H9 (cell line): ENCODE measurements at regions not wholly inside any gene's neighbourhood (a gene's known extent, or its start where the extent isn't known, plus 50 kb on each side); places are given as distances from the start of the nearest gene placed in this dataset.

Experiments
- DNase-seq: peaks from one replicate; pipeline ENCODE4 v3.0.0-alpha.2; 2017
- H2AFZ ChIP-seq: one replicate; pipeline ENCODE4 v1.6.1; 2013; ENCODE audit warnings: mild to moderate bottlenecking, low read length, control low read depth, moderate library complexity
- H2AK5ac ChIP-seq: 2 replicates; pipeline ENCODE4 v1.6.1; 2013; ENCODE audit warnings: low read length, control low read depth, mixed read lengths; ENCODE audit not compliant: insufficient read length
- H2BK120ac ChIP-seq: one replicate; pipeline ENCODE4 v1.6.1; 2013; ENCODE audit warnings: low read depth, mild to moderate bottlenecking, low read length, control low read depth, inconsistent platforms; ENCODE audit not compliant: poor library complexity, severe bottlenecking
- H2BK12ac ChIP-seq: 2 replicates; pipeline ENCODE4 v1.6.1; 2013; ENCODE audit warnings: low read length, control low read depth, mixed read lengths, low read depth; ENCODE audit not compliant: insufficient read length
- H2BK15ac ChIP-seq: 2 replicates; pipeline ENCODE4 v1.6.1; 2013; ENCODE audit warnings: low read depth, low read length, control low read depth
- H2BK20ac ChIP-seq: one replicate; pipeline ENCODE4 v1.6.1; 2013; ENCODE audit warnings: low read depth, mild to moderate bottlenecking, low read length, control low read depth, inconsistent platforms; ENCODE audit not compliant: poor library complexity, severe bottlenecking
- H2BK5ac ChIP-seq: 2 replicates; pipeline ENCODE4 v1.6.1; 2013; ENCODE audit warnings: low read length, control low read depth, mixed read lengths; ENCODE audit not compliant: insufficient read length
- H3K14ac ChIP-seq: 2 replicates; pipeline ENCODE4 v1.6.1; 2013; ENCODE audit warnings: low read length, control low read depth; ENCODE audit not compliant: insufficient read depth
- H3K18ac ChIP-seq: 2 replicates; pipeline ENCODE4 v1.6.1; 2013; ENCODE audit warnings: low read depth, mild to moderate bottlenecking, mixed read lengths, low read length, control low read depth; ENCODE audit not compliant: insufficient read length
- H3K23ac ChIP-seq: 2 replicates; pipeline ENCODE4 v1.6.1; 2013; ENCODE audit warnings: low read length, control low read depth, mixed read lengths, low read depth; ENCODE audit not compliant: insufficient read length
- H3K23me2 ChIP-seq: 2 replicates; pipeline ENCODE4 v1.6.1; 2013; ENCODE audit warnings: low read depth, mild to moderate bottlenecking, mixed read lengths, low read length, control low read depth; ENCODE audit not compliant: insufficient read length, poor library complexity, severe bottlenecking
- H3K27ac ChIP-seq: 2 replicates; pipeline ENCODE4 v1.5.1; 2013; ENCODE audit warnings: low read length, control low read depth, mixed read lengths, low read depth; ENCODE audit not compliant: insufficient read length
- H3K27me3 ChIP-seq: 2 replicates; pipeline ENCODE4 v1.6.1; 2013; ENCODE audit warnings: low read length, control low read depth, inconsistent platforms; ENCODE audit not compliant: insufficient read depth
- H3K4ac ChIP-seq: 2 replicates; pipeline ENCODE4 v1.6.1; 2013; ENCODE audit warnings: low read depth, mild to moderate bottlenecking, control low read depth, inconsistent platforms, low read length, moderate library complexity
- H3K4me1 ChIP-seq: 2 replicates; pipeline ENCODE4 v1.6.1; 2013; ENCODE audit warnings: low read length, control low read depth, inconsistent platforms; ENCODE audit not compliant: insufficient read depth
- H3K4me2 ChIP-seq: 2 replicates; pipeline ENCODE4 v1.6.1; 2013; ENCODE audit warnings: low read length, control low read depth, mixed read lengths; ENCODE audit not compliant: insufficient read length, insufficient read depth
- H3K56ac ChIP-seq: 2 replicates; pipeline ENCODE4 v1.6.1; 2013; ENCODE audit warnings: low read depth, mild to moderate bottlenecking, mixed read lengths, low read length, control low read depth; ENCODE audit not compliant: insufficient read length
- H3K79me1 ChIP-seq: 2 replicates; pipeline ENCODE4 v1.6.1; 2013; ENCODE audit warnings: low read depth, mild to moderate bottlenecking, moderate library complexity, low read length, control low read depth, inconsistent platforms; ENCODE audit not compliant: insufficient read depth, poor library complexity, severe bottlenecking
- H3K79me2 ChIP-seq: 2 replicates; pipeline ENCODE4 v1.6.1; 2013; ENCODE audit warnings: low read length, control low read depth, inconsistent platforms; ENCODE audit not compliant: insufficient read depth
- H3K9ac ChIP-seq: 2 replicates; pipeline ENCODE4 v1.6.1; 2013; ENCODE audit warnings: low read length, control low read depth, mixed read lengths; ENCODE audit not compliant: insufficient read length; ENCODE audit errors: extremely low read depth
- H3K9me3 ChIP-seq: one replicate; pipeline ENCODE4 v1.6.1; 2013; ENCODE audit warnings: low read depth, low read length, inconsistent platforms; ENCODE audit not compliant: control insufficient read depth
- H3T11ph ChIP-seq: one replicate; pipeline ENCODE4 v1.6.1; 2013; ENCODE audit warnings: mild to moderate bottlenecking, low read length, control low read depth, inconsistent platforms
- H4K20me1 ChIP-seq: one replicate; pipeline ENCODE4 v1.6.1; 2013; ENCODE audit not compliant: control insufficient read depth, insufficient read length, insufficient read depth
- H4K5ac ChIP-seq: 2 replicates; pipeline ENCODE4 v1.6.1; 2013; ENCODE audit warnings: low read depth, mild to moderate bottlenecking, mixed read lengths, low read length, control low read depth; ENCODE audit not compliant: insufficient read length
- H4K8ac ChIP-seq: replicated peaks from 2 replicates; pipeline ENCODE4 v1.6.1; 2013; ENCODE audit warnings: low read length, control low read depth, mixed read lengths, low read depth; ENCODE audit not compliant: insufficient read length
- H4K91ac ChIP-seq: 2 replicates; pipeline ENCODE4 v1.6.1; 2013; ENCODE audit warnings: low read depth, mild to moderate bottlenecking, moderate library complexity, mixed read lengths, low read length, control low read depth; ENCODE audit not compliant: insufficient read length
- H3K27ac Mint-ChIP-seq, 3 experiments: 2 replicates in 2 of 3; 3 replicates in 1 of 3; pipeline ENCODE4 v1.8.0; 2020 to 2021; ENCODE audit warnings: mixed read lengths in 3 of 3, mild to moderate bottlenecking in 1 of 3, moderate library complexity in 1 of 3
- H3K27me3 Mint-ChIP-seq: 2 replicates; pipeline ENCODE4 v1.8.0; 2021; ENCODE audit warnings: low read depth, mild to moderate bottlenecking, moderate library complexity, mixed read lengths
- H3K36me3 Mint-ChIP-seq, 3 experiments: 2 replicates in 2 of 3; 3 replicates in 1 of 3; pipeline ENCODE4 v1.8.0; 2020 to 2021; ENCODE audit warnings: low read depth in 3 of 3, mixed read lengths in 3 of 3; ENCODE audit not compliant: insufficient read depth in 1 of 3
- H3K4me1 Mint-ChIP-seq, 2 experiments: 2 replicates each; pipeline ENCODE4 v1.8.0; 2020; ENCODE audit warnings: mixed read lengths in 2 of 2
- H3K4me3 Mint-ChIP-seq, 2 experiments: 2 replicates in 1 of 2; 3 replicates in 1 of 2; pipeline ENCODE4 v1.8.0; 2020 to 2021; ENCODE audit warnings: mild to moderate bottlenecking in 2 of 2, mixed read lengths in 2 of 2, moderate library complexity in 1 of 2
- H3K9me3 Mint-ChIP-seq, 2 experiments: 2 replicates in 1 of 2; 3 replicates in 1 of 2; pipeline ENCODE4 v1.8.0; 2020; ENCODE audit warnings: mild to moderate bottlenecking in 2 of 2, mixed read lengths in 2 of 2, moderate library complexity in 1 of 2
- CTCF ChIP-seq: fragments of 200-600 bp; sonication (generic); conservative IDR thresholded peaks from 3 replicates; pipeline ENCODE4 v1.8.0; 2021; ENCODE audit warnings: antibody characterized with exemption, mild to moderate bottlenecking

GRCh38 chr5:17163221-17163620 is 54.2 kb upstream of the BASP1 start:
- Histone ChIP-seq H3K56ac (no peak overlapping the region), H3K27me3 (no peaks in the 10 kb centered on the region), H3K23me2 (no peaks in the 10 kb centered on the region), H2BK15ac (no peak overlapping the region), H2BK5ac (no peak overlapping the region), H4K20me1 (no peaks in the 10 kb centered on the region), H2AK5ac (no peak overlapping the region), H3K18ac (no peak overlapping the region), H2BK120ac (no peak overlapping the region), H3K14ac (no peak overlapping the region), H4K91ac (no peak overlapping the region), H3T11ph (no peak overlapping the region), H3K79me2 (no peaks in the 10 kb centered on the region), H3K4me2 (no peak overlapping the region), H4K8ac (no peak overlapping the region), H3K4me1 (peaks cover 3% of the 10 kb centered on the region; the same call in 1 of the 2 replicates), H2BK12ac (no peak overlapping the region), H3K79me1 (no peaks in the 10 kb centered on the region), H3K9me3 (no peaks in the 10 kb centered on the region), H2AFZ (no peak overlapping the region), H4K5ac (no peak overlapping the region), H3K23ac (no peak overlapping the region), H3K9ac (no peak overlapping the region), H3K27ac (no peak overlapping the region), H2BK20ac (no peak overlapping the region), H3K4ac (no peak overlapping the region)
- H3K27me3 Mint-ChIP-seq, result no peaks in the 10 kb centered on the region
- peaks cover 0 to 4% (median 0%) of the 10 kb centered on the region in 3 experiments; a peak in 3 of 7 replicates for H3K36me3 Mint-ChIP-seq
- no peak overlapping the region for H3K4me3 Mint-ChIP-seq
- TF ChIP-seq CTCF, result no peak
- peaks cover 0 to 3% of the 10 kb centered on the region in 2 experiments; a peak in 1 of 5 replicates for H3K9me3 Mint-ChIP-seq
- H3K27ac Mint-ChIP-seq, result no peak overlapping the region
- H3K4me1 Mint-ChIP-seq, result peaks cover 34 to 35% of the 10 kb centered on the region in 2 experiments
- DNase-seq, result no peak
